NCI-H774 (cell line): ENCODE measurements at regions not wholly inside any gene's neighbourhood (a gene's known extent, or its start where the extent isn't known, plus 50 kb on each side); places are given as distances from the start of the nearest gene placed in this dataset.

Experiments
- DNase-seq: peaks from one replicate; lab custom pipeline; 2025; lab: John Stamatoyannopoulos, UW

GRCh38 chr2:128380061-128380889 is 61.6 kb upstream of the HS6ST1 start:
- no peak for DNase-seq

GRCh38 chr2:128380961-128381938 is 62.6 kb upstream of the HS6ST1 start:
- DNase-seq = peak; percentile 17

GRCh38 chr2:128384446-128384845 is 65.8 kb upstream of the HS6ST1 start:
- DNase-seq = no peak

GRCh38 chr2:128384956-128385355 is 66.3 kb upstream of the HS6ST1 start:
- DNase-seq = no peak

GRCh38 chr2:128385365-128385764 is 66.7 kb upstream of the HS6ST1 start:
- DNase-seq = no peak

GRCh38 chr2:128386066-128386465 is 67.4 kb upstream of the HS6ST1 start:
- no peak for DNase-seq

- no peak for DNase-seq
Observed at GRCh38 chr2:128388499-128388941, 69.9 kb upstream of the HS6ST1 start.

- no peak for DNase-seq
Observed at GRCh38 chr2:128389388-128390086, 70.9 kb upstream of the HS6ST1 start.

- DNase-seq = no peak
Observed at GRCh38 chr2:128390256-128390990, 71.8 kb upstream of the HS6ST1 start.

GRCh38 chr2:128390991-128391630 is 72.4 kb upstream of the HS6ST1 start:
- no peak for DNase-seq

GRCh38 chr2:128391679-128392078 is 73.0 kb upstream of the HS6ST1 start:
- no peak for DNase-seq

- no peak for DNase-seq
Observed at GRCh38 chr2:128392207-128392606, 73.5 kb upstream of the HS6ST1 start.

- DNase-seq = no peak
Observed at GRCh38 chr2:128394007-128394730, 75.5 kb upstream of the HS6ST1 start.

- no peak for DNase-seq
Observed at GRCh38 chr2:128395196-128395595, 76.5 kb upstream of the HS6ST1 start.

GRCh38 chr2:128395640-128396499 is 77.2 kb upstream of the HS6ST1 start:
- no peak for DNase-seq

- DNase-seq = no peak
Observed at GRCh38 chr2:128396500-128396891, 77.8 kb upstream of the HS6ST1 start.

- DNase-seq = no peak
Observed at GRCh38 chr2:128396946-128397345, 78.3 kb upstream of the HS6ST1 start.

- no peak for DNase-seq
Observed at GRCh38 chr2:128399256-128399655, 80.6 kb upstream of the HS6ST1 start.

GRCh38 chr2:128399690-128400291 is 81.1 kb upstream of the HS6ST1 start:
- no peak for DNase-seq
